Urothelium cell line (cell line): ENCODE measurements at regions not wholly inside any gene's neighbourhood (a gene's known extent, or its start where the extent isn't known, plus 50 kb on each side); places are given as distances from the start of the nearest gene placed in this dataset.
"Not testable (repeated sequence)": the region's sequence is repeated elsewhere in the genome, so short reads cannot be mapped to it uniquely, and the experiment has no call there.

ENCODE experiments used
- DNase-seq: peaks from one replicate; pipeline ENCODE4 v3.0.0; 2011; ENCODE audit warnings: low spot score, mixed read lengths
- FAIRE-seq: peaks from 2 replicates; lab custom pipeline; 2011; peaks lifted over from hg19 to GRCh38; lab: Jason Lieb, UNC

GRCh38 chr4:174080361-174080760 is 203.1 kb downstream of the FBXO8 start:
- FAIRE-seq (no peak), DNase-seq (no peak)

GRCh38 chr4:174071595-174071994 is 211.9 kb downstream of the FBXO8 start:
- FAIRE-seq, result no peak
- DNase-seq, result no peak

GRCh38 chr4:174069848-174070330 is 213.6 kb downstream of the FBXO8 start:
- DNase-seq (no peak), FAIRE-seq (no peak)

GRCh38 chr4:174066611-174067205 is 216.8 kb downstream of the FBXO8 start:
- DNase-seq (no peak), FAIRE-seq (no peak)

- FAIRE-seq (no peak), DNase-seq (no peak)
These were observed 220.6 kb downstream of the FBXO8 start for GRCh38 chr4:174062831-174063230.

- DNase-seq, result no peak
- no peak for FAIRE-seq
These were observed 222.4 kb downstream of the FBXO8 start for GRCh38 chr4:174061026-174061425.

GRCh38 chr4:174058846-174059245 is 224.6 kb downstream of the FBXO8 start:
- DNase-seq (no peak), FAIRE-seq (no peak)

- no peak for DNase-seq
- no peak for FAIRE-seq
These were observed 226.5 kb downstream of the FBXO8 start for GRCh38 chr4:174056959-174057358.

GRCh38 chr4:174055344-174055743 is 228.1 kb downstream of the FBXO8 start:
- DNase-seq, result no peak
- FAIRE-seq, result no peak

GRCh38 chr4:174053895-174054294 is 229.6 kb downstream of the FBXO8 start:
- no peak for FAIRE-seq
- no peak for DNase-seq

- FAIRE-seq, result no peak
- DNase-seq, result no peak
These were observed 236.1 kb downstream of the FBXO8 start for GRCh38 chr4:174047363-174047762.

- DNase-seq, FAIRE-seq: not testable (repeated sequence)
These were observed 237.6 kb downstream of the FBXO8 start for GRCh38 chr4:174045829-174046228.

- DNase-seq, result no peak
- FAIRE-seq, result no peak
These were observed 238.1 kb downstream of the FBXO8 start for GRCh38 chr4:174045381-174045780.

- FAIRE-seq (no peak), DNase-seq (no peak)
These were observed 241.8 kb downstream of the FBXO8 start for GRCh38 chr4:174041555-174042105.

GRCh38 chr4:174040287-174040686 is 243.2 kb downstream of the FBXO8 start:
- DNase-seq (no peak), FAIRE-seq (no peak)

- FAIRE-seq (no peak), DNase-seq (no peak)
These were observed 245.0 kb downstream of the FBXO8 start for GRCh38 chr4:174038481-174038880.

GRCh38 chr4:174037631-174038030 is 245.8 kb downstream of the FBXO8 start:
- FAIRE-seq, result no peak

GRCh38 chr4:174037049-174037448 is 246.4 kb downstream of the FBXO8 start:
- FAIRE-seq, result no peak
- no peak for DNase-seq

More at GRCh38 chr4:174037631-174038030, 245.8 kb downstream of the FBXO8 start:
- no peak for DNase-seq

- no peak for DNase-seq
- no peak for FAIRE-seq
These were observed 246.9 kb downstream of the FBXO8 start for GRCh38 chr4:174036576-174036975.

- FAIRE-seq (no peak), DNase-seq (no peak)
These were observed 247.4 kb downstream of the FBXO8 start for GRCh38 chr4:174036111-174036510.

- no peak for FAIRE-seq
These were observed 259.8 kb downstream of the FBXO8 start for GRCh38 chr4:174023641-174024040.

GRCh38 chr4:174018236-174018635 is 265.2 kb downstream of the FBXO8 start:
- no peak for DNase-seq
- no peak for FAIRE-seq

More at GRCh38 chr4:174023641-174024040, 259.8 kb downstream of the FBXO8 start:
- DNase-seq, result peak; percentile 12

- DNase-seq, result no peak
These were observed 267.2 kb downstream of the FBXO8 start for GRCh38 chr4:174016251-174016650.

More at GRCh38 chr4:174016251-174016650, 267.2 kb downstream of the FBXO8 start:
- no peak for FAIRE-seq
